HCEC 1CT (cell line): ENCODE measurements at regions not wholly inside any gene's neighbourhood (a gene's known extent, or its start where the extent isn't known, plus 50 kb on each side); places are given as distances from the start of the nearest gene placed in this dataset.
"Not testable (repeated sequence)": the region's sequence is repeated elsewhere in the genome, so short reads cannot be mapped to it uniquely, and the experiment has no call there.

Source experiments
- DNase-seq: peaks from one replicate; pipeline ENCODE4 v3.0.0-alpha.2; 2017

DNA sequence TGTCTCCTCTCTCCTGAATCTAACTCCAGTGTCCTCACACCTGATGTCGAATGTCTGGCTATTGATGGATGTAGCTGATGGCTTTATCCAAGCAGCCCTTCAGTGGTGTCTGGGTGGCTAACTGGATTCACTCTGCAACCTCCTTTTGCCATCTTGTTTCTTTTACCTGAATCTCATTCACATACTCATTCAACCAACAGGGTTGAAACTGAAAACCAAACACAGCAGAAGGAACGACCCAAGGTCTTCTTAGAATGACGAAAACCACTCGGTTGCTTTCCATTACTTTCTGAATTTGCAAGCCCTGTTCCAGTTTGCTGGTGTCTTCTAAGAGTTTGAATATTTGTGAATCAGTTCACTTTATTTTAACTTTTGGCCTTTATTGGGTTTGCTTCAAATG lies 424.3 kb upstream of the CXADR start:
- no peak for DNase-seq

DNA sequence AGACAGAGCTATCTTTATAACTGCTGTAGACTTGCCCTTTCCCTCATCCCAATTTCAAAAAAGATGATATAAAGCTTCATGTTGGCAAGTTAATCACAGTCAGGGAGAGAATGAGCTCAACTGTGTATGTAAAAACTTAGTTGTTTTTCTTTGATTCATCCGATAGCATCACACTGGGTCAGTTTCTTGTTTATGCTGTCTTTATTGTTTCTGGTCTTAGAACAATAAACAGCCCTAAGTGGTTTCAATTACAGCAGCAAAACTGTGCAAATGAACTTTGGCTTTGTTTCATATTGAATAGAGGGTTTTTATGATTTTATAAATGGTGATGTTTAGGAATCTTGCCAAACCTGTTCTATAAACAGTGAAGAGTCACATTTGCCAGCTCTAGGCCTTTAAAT lies 423.8 kb upstream of the CXADR start:
- no peak for DNase-seq

DNA sequence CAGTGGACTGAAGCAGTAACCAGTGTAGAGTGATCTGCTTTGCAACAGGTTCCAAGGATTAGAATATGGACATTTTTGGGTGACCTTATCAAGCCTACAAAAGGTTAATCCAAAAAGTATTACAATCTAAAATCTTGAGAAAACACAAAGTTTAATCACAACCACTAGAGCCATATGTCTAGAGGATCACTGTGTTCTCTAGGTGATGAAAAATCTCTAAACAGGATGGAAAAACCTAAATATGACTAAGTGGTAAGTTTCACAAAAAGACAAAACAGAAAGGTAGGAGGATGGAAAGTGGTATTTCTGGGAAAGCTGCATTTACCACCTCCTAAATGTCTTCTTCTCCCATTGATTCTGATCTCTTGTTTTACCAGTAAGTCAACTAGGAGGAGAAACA lies 411.1 kb upstream of the CXADR start:
- no peak for DNase-seq

DNA sequence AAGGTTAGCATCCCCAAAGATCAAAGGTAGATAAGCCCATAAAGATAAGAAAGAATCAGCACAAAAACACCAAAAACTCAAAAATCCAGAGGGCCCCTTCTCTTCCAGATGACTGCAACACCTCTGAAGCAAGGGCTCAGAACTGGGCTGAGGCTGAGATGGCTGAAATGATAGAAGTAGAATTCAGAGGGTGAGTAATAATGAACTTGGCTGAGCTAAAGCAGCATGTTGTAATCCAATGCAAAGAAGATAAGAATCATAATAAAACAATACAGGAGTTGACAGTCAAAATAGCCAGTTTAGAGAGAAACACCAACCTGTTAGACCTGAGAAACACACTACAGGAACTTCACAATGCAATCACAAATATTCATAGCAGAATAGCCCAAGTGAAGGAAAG lies 406.9 kb upstream of the CXADR start:
- no peak for DNase-seq

DNA sequence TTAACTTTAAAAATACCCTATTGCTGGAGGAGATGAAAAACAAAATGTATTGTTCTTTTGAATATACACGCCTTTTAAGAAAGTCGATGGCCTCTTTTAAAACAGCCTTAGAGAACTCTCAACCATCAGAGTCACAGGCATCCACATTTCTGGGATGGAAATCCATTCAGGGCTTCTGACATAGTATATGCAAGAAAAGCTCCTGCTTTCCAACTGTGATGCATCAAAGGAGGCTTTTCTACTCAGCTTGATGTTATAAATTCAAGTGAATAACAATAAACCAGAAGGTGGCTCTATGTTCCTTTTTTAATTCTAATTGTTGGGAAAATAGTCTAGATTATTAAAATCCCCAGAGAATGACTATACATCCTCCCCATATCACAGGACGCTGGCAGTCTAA lies 398.8 kb upstream of the CXADR start:
- no peak for DNase-seq

DNA sequence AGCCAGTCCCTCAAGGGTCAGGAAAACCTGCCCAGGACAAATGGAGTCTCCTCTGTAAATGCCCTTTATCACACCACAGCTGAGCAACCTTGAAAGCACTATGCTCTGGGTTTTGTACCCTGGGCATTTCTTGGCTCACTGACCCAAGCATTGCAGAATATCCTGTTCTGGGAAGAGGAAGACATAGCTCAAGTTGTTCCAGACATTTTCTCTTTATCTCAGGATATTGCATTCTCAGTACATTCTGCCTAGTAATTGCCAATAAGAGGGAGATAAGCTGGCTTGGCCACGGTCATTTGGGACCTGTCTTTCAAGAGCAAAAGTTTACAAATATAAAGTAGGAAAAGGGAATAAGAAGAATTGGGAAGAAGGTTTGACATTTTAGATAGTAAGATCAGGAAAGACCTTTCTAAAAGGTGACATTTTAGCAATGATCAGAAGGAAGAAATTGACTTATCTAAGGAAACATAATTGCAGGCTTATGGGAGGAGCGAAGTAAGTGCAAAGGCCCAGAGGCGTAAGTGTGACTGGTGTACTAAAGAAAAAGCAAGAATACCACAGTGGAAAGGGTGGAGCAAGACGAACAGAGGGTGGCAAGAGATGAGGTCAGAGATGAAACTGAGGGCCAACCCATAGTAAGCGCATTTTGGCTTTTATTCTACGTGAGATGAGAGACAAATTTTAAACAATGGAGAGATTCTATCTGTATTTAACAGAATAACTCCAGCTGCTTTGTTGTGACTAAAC lies 394.0 kb upstream of the CXADR start:
- no peak for DNase-seq

DNA sequence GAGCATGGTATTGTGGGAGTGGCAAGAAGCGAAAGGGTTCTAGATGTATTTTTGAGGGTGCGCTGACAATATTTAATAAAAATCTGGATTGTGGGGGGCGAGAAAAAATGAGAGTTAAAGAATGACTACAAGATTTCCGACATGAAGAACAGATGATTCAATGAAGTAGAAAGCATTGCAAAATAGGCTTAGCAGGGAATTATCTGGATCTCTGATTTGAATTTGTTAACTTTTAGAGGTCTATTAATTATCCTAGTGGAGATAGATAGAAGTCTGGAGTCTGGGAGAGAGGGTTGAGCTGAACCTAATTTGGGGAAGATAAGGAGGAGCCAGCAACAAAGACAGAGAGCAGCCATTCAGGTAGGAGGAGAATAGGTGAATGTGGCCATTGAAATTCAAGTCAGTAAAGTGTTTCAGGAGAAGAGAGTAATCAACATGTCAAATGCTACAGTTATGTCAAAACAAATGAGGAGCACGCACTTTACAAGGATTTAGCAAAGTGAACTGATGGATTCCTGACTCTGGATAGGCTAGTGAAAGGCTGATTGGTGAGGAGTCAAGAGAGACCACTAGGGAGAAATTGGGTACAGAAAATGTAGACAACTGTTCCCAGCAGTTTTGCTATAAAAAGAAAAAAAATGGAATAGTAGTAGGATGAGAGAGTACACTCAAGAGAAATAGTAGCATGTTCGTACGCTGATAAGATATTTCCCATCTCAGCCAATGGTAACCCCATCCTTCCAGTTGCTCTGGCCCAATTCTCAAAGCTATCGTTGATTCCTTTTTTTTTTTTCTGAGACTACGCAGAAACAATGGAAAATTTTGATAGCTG lies 393.2 kb upstream of the CXADR start:
- no peak for DNase-seq

DNA sequence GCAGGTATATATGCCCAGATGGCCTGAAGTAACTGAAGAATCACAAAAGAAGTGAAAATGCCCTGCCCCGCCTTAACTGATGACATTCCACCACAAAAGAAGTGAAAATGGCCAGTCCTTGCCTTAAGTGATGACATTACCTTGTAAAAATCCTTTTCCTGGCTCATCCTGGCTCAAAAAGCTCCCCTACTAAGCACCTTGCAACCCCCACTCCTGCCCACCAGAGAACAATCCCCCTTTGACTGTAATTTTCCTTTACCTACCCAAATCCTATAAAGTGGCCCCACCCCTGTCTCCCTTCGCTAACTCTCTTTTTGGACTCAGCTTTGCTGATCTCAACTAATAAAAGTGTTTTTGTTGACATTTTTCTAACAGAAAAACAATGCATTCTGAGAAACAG lies 385.4 kb upstream of the CXADR start:
- not testable (repeated sequence) for DNase-seq

DNA sequence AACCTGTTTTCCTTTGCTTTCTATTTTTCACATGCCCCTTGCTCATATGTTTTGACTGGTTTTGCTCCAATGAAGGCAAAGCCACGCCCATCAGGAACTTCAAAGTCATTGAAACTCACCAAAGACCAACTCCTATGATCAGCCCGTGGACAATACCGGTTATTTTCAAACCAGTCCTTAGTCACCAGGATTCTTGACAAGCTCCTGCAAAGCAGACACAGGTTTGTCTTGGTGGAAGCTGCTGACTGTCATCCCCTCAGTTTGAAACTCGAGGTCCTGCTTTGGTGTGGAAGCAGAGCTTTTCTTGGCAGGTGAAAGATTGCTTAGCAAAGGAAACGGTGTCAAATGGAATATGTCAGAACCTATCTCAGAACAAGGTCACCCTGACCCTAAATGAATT lies 384.7 kb upstream of the CXADR start:
- no peak for DNase-seq

DNA sequence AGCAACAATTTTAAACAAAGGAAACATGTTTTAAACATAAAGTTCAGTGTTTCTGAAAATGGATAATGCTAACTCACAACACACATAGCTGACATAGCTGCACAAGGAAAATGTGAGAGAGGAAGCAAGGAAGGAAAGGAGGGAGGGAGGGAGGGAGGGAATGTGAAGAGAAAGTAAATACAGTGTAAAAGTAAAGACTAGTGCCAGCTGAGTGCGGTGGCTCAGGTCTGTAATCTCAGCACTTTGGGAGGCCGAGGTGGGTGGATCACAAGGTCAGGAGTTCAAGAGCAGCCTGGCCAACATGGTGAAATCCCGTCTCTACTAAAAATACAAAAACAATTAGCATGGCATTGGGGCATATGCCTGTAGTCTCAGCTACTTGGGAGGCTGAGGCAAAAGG lies 373.7 kb upstream of the CXADR start:
- DNase-seq = not testable (repeated sequence)

DNA sequence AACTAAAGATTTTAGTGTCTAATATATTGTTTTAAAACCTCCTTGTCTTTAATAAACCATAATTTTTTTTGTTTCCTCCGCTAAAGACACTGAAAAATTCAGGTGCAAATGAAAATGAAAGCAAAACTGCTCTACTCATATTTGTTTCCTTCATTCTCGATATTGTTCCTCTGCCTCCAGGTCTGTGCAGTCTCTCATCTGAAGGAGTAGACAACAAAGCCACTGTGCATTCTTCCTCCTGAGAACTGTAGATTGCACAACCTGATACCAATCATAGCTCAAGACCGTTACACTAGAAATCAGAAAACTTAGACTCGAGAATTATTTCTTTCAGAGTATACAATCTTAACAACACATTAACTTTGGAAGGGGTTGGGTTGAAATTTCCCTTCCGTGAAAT lies 373.1 kb upstream of the CXADR start:
- no peak for DNase-seq

DNA sequence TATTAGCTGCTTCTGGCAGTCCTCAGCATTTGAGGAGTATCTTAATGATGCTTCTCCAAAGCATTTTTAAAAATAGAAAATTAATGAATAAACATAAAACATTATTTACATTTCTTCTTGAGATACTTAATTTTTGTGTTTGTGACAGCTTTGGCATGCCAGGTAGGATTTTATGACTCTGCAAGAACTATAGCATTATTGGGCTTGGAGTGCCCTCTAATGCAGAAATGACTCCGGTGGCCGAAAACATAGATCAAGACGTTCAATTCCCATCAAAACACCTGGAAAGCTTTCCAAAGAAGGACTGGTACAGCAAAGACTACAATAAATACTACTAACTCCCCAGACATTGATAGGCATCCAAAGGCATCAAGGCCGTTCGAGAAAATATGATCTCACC lies 366.4 kb upstream of the CXADR start:
- no peak for DNase-seq

DNA sequence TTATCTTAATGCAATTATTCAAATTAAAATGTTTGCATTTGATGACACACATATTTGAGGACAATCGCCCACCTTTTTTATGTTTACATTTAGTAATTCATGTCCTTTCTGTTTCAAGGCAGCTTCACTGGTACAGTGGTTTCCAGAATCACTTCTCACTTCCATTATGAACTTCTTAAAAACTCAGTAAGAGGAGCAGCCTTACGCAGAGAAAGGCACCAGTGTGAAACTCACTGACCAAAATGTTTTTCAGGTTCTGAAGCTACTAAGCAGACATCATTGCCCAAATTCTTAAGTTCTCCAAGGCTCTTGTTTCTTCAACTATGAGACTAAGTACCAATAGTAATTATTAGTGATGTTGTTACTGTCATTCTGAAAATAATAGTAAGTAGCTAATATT lies 353.1 kb upstream of the CXADR start:
- no peak for DNase-seq

DNA sequence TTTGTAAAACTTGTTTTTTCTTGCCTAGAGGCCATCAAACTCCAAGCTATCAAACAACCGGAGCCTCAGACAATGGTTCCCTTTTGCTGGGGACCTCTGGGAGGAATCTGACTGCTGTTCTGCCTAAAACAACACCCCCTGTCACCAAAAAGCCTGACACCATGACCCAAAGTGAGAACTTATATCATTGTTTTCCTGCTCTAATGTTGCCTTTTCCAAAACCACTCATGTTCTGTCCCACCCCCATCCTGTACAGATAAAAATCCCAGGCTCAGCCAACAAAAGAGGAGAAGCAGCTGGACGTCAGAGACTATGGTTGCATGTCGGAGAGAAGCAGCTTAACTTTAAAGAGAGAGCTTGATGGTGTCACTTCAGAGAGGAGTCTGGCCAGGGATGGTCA lies 327.2 kb upstream of the CXADR start:
- no peak for DNase-seq

DNA sequence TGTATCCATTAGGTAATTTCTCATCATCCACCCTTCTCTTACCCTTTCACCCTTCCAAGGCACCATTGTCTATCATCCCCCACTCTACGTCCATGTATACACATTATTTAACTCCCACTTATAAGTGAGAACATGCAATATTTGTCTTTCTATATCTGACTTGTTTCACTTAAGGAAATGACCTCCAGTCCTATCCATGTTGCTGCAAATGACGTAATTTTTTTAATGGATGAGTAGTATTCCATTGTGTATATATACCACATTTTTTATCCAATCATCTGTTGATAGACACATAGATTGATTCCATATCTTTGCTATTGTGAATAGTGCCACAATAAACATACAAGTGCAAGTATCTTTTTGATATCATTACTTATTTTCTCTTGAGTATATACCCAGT lies 322.9 kb upstream of the CXADR start:
- no peak for DNase-seq

DNA sequence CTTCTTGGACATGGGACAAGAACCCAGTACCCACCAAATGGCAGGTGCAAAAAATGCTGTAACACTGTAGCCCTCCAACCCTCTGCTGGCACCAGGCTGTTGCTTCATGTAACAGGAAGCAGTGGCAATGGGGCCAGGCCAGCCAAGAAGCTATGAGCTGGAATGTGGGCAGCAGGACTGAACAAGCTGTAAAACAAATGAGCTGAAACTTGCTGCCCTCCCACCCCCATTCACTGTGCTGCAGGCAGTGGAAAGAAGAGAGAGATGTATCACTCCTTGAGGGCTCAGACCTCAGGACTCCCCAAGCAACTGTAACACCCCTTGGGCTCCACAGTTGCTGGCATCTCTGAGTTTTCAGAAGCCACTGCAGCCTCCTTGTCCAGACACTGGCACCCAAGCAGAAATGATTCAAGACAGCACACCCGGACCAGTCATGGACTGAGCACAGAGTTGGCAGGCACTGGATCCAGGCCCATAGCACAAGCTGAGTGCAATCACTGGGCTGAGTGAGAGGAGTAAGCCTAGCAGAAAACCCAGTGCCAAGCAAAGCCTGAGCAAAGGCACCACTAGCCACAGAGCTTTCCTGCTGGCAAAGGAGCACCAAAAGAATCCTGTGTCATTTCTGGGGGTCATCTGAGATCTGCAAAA lies 321.4 kb upstream of the CXADR start:
- DNase-seq = no peak

DNA sequence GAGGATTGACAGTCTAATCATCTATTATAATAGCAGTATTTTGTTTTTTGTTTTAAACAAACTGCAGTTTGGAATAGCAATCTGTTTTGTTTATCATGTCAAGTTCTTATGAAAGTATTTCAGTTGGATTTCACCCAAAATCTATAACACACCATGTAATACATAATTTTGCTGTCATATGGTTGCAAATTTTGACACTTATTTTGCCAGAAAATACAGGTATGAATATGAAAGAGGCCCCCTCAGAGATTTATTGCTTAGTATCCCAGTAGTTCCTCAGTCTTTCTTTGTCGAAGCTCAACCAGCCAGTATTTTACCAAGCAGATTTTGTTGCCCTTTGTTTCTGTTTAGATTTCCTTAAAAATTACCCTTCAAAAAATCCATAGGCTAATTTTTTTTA lies 317.5 kb upstream of the CXADR start:
- DNase-seq = no peak

DNA sequence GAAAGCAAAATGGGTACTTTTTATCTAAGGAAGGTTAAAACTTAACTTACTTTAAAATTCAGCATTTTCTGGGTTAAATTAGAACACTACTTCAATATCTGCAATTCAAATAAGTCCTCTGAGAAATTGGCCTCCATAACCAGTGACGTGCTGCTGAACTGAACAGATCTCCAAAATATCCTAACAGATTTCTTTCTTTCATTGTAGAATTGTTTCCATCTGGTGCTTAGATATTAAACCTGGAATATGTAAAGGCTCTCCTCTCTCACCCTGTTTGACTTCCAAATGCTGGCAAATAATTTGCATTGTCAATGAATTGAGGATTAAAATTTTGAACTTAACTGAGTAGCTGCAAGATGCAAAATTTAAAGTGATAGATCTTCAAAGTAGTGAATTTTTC lies 316.9 kb upstream of the CXADR start:
- no peak for DNase-seq

DNA sequence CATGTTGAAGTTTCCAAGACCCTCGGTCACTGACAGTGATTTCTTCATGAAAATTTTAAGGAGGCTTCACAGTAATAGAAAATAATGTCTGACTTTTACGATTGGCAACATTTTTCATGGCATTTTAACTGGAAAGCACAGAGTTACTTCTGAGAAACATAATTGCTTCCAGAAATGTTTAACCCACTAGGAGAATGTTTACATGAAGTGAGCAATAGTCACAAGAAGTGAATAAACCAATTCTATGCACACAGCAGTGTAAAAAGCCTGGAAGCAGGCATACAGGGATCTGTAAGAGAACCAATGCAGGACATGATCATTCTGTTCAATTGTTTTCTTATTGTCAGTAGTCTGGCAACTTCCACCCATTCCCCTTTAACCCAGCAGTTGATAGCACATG lies 316.2 kb upstream of the CXADR start:
- DNase-seq = no peak

DNA sequence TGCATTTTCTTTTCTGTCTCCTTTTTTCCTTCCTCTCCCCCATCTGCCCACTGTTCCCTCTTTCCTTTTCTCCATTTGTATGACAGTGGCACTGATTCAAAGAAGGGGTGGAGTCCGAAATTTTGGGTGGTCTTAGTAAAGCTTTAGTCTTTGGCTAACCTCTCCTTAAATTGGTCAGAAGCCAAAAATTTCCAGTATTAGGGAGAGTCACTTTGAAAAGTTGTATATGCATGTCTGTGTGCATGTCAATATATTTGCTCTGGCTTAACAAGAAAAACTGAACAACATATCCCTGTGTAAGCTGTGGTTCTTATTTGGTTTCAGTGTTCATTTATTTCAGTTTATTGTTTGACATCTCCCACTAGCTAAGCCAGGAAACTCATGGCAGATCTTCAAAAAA lies 314.8 kb upstream of the CXADR start:
- DNase-seq = no peak

DNA sequence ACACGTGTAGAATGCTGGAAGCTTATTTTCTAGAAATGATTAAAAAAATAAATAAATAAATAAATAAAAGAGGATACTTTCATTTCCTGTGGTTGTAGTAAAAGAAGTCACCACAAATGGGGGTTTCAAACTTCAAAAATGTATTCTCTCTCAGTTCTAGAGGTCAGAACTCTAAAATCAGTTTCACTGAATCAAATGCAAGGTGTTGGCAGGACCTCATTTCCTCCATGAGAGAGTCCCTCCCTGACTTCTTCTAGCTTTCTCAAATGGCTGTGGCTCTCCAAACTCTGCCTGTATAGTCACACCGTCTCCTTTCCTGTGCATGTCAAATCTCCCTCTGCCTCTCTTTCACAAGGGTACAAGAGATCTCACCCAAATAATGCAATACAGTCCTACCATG lies 312.6 kb upstream of the CXADR start:
- no peak for DNase-seq

DNA sequence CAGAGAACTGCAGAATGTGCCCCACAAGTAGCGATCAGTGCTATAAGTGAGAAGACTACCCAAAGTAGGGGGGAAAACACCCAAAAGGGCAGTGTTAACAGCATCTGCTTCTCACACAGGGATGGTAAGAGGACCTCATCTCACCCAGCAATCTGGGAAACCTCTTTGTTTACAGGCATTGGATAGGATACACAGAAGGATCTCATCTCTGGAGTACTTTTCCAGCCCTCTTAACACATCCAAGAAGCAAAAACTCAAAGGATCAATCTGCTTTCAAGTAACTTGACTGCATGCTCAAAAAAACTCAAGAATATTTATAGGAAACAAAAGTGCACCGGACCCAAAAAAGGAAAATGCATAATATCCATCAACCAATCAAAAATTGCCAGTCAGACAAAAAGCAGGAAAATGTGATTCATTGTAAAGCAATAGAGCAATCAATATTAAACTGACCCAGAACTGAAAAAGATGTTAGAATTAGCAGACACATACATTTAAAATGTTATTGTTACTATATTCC lies 311.0 kb upstream of the CXADR start:
- DNase-seq = no peak

DNA sequence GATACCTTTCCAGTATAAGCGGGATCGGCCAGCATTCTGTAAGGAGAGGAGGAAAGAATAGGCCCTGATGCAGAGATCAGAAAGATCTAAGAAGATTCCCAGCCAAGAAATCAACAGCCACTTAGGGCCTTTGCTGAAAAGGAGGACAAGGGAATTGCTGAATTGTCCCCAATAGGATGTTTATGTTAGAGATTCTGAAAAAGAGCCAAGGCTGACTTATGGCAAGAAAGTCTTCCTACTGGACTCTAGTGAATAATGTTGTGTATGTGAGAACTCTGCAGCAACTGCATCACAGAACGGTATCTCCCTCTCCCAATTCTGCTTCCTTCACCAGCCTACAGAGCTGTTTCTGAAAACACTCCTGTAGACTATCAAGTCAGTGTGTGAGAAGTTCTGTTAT lies 298.0 kb upstream of the CXADR start:
- no peak for DNase-seq

DNA sequence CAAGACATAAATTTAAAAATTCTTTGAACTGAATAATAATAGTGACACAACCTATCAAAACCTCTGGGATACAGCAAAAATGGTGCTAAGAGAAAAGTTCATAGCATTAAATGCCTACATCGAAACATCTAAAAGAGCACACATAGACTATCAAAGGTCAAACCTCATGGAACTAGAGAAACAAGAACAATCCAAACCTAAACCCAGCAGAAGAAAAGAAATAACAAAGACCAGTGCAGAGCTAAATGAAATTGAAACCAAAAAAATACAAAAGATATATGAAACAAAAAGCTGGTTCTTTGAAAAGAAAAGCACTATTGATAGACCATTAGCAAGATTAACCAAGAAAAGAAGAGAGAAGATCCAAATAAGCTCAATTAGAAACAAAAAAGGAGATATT lies 293.8 kb upstream of the CXADR start:
- DNase-seq = not testable (repeated sequence)
